Activated CD4-positive, alpha-beta T cell treated with anti-CD3 and anti-CD28 coated beads, Interleukin-2, amount 50 U/mL, for 24 hours (primary cell): ENCODE measurements at regions not wholly inside any gene's neighbourhood (a gene's known extent, or its start where the extent isn't known, plus 50 kb on each side); places are given as distances from the start of the nearest gene placed in this dataset.

ENCODE experiments used
- DNase-seq, 2 donors: peaks; one replicate each; pipeline ENCODE4 v3.0.0-alpha.2; 2020; ENCODE audit warnings: low read depth in 1 of 2, low spot score in 1 of 2

DNA sequence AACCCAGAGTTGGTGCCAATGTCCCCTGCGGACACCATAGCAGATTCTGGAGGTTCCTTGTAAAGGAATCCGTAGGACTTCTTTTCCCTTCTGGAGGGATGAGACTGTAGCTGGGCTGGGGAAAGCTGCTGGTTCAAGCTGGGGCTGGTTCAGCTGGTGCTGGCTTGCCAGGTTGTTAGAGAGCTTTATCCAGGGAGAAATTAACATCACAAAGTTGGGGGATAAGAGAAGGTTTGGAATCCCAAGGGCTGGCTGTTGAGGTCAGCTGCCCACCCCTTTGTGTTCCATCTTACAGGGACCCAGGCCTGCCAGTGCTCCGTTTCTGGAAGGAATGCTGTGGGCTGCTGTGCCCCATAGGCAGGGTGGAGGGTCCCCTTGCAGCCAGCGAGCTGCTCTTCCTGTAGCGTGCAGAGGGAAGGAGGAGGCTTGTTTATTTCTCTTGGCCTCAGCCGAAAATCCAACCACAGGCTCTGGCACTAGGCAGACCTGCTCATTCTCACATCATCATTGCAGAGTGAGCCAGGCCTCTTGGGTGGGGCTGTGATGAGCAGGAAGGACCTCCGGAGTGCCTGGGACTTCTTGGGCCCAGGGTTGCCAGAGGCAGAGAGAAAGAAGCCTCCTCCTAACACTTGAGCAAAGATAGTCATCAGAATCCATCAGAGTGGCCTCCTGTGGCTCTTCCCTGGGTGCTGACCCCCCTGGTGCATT, 251.1 kb downstream of the SEC14L1 start:
- no peak for DNase-seq

DNA sequence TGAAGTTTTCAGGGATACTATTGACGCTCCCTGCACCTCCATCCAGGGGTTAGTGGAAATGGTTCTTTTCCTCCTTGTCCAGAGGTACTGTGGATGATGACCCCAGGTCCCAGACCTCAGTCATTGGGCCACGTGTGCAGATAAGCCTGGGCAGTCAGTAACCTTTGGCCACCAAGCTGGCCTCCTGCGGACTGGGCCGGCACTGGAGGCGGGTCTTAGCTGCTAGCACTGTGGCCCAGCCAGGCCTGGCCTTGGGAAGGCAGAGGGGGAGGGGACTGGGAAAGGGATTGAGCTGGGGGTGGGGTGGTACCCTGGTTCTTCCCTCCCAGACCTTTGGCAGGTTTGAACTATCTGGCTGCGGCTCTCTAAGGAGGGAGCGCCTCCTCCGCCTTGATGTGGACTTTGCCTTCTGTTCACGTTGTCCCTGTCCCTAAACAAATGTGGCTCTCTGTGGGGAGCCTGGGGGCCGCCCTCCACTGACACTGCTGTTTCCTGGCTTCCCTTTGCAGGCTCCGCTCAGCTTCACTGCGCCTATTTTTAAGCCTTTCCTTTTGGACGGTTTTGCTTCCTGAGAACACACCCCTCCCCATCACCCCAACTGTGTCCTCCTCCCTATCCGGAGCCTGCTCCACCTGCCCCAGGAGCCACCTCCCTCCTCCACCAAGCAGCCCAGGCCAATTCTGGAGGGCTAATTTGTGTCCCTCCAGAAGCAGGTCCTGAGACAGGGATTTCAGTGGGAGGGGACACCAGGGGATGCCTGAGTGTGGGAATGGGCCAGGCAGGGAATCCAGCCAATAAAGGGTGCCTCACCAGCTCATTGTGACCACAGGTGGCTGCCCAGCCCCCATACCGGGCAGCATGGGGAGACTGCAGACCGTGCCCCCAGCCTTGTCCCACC, 251.9 kb downstream of the SEC14L1 start:
- no peak for DNase-seq

DNA sequence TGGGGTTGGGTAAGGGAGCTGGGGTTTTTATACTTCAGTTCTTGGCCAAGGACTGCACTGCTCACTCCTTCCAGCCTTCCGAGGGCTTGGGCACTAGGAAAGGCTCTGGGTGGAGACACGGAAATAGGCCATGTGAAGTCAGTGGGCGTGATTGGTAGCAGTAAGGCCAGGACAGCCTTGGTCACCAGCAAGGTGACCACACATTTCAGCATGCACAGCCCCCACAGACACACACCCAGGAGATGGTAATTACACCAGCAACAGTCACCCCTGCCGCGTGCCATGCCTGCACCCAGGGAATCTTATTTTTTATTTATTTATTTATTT, 252.5 kb downstream of the SEC14L1 start:
- DNase-seq = no peak

GRCh38 chr17:77393867-77394539, 253.2 kb downstream of the SEC14L1 start:
- DNase-seq = no peak

DNA sequence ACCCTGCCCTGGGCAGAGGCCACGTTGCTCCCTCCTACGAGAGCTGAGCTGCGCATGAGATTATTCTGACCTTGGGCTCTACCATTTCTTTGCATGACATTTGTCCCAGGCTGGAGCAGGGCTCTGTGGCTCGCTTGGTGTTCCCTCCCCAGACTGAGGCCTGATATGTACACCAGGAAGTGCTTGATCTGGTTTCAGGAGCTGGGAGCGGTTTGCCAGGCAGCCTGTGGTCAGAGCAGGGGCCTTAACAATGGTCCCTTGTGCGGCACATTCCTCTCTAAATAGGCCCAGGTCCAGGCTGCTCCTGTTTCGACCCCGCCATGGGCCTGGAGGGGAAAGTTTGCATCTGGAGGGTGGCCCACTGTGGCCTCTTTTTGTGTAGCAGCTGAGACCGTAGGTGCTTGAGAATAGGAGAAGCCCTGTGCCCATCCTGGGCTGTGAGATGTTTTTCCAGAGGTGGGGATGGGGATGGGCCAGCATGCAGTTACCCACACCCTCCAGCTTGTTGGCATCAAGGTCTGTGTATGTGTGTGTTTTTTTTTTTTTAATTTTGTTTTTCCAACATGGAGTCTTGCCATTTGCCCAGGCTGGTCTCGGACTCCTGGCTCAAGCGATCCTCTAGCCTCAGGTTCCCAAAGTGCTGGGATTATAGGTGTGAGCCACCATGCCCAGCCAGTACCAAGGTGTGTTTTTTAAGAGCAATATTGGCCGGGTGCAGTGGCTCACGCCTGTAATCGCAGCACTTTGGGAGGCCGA, 253.9 kb downstream of the SEC14L1 start:
- DNase-seq = no peak

DNA sequence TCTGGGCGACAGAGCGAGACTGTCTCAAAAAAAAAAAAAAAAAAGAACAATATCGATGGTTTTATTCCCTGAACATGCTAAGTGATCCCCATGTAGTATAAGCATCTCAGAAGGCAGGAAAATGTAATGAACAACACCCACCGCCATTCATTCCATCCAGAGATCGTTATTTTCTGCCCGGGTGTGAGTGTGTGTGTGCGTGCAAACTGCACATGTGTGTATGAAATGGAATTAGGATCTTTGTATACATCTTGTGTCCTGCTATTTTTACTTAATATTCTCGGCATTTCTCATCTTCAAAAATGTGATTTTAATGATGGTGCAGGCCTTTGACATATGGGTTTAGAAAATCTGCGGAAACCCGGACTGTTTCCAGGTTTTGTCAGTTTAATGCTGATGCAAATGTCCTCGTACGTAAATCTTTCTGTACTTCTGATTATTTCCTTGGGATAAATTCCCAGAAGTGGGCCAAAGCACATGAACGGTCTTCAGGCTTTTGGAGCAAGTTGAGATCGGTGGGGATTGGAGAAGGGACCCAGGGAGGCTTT, 254.8 kb downstream of the SEC14L1 start:
- DNase-seq = no peak

GRCh38 chr17:77396610-77397009, 255.8 kb downstream of the SEC14L1 start:
- no peak for DNase-seq

- no peak for DNase-seq
Measured at GRCh38 chr17:77398274-77398673, 257.5 kb downstream of the SEC14L1 start.

DNA sequence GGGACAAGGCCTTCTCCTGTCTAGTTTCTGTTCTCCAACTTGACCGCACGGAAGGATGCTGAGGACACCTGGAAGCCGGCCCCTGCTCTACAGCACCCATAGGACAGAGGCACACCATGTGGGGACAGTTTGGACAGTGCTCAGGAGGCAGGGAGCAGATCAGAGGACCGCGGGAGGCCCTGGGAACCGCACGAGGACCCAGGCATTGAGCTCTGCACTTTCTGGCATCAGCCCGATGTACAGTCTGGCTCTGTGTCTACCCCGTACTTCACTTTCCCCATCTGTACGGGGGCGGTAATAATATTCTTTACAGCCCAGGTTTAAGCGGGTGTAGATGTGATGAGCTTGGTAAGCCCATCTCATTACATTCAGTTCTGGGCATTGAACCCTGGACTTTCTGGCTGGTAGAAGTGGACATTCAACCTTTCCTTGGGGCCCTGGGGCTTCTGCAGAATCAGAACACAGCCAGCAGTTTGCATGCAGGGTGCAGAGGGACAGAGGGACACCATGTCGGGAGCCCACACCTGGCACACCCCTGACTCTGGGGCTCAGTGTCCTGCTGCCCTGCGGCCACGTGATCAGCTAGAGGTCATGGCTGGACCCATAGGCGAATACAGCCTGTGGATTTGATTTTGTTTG, 258.7 kb downstream of the SEC14L1 start:
- no peak for DNase-seq

DNA sequence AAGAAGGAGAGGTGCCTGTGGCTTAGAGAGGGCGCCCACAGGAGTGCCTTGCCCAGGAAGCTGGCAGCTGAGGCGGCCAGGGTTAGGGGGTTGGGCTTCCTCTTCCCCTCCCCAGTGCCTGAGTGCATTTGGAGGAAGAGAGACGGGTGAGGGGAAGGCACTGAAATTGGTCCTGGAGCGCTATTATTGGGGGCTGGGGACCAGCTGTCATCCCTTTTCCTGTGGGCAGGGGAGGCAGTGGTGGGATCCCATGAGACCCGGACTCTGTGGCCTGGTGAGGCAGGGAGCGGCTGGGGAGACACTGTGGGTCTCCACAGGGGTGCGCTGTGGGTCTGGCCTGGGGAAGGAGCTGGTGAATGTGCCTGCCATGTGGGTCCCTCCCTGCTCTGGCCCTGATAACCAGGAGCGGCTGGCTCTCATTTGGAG, 259.7 kb downstream of the SEC14L1 start:
- peak; percentile 70 to 76 for DNase-seq

GRCh38 chr17:77402159-77402731, 261.5 kb downstream of the SEC14L1 start:
- no peak for DNase-seq

- DNase-seq = no peak
Measured at GRCh38 chr17:77403854-77404253, 263.1 kb downstream of the SEC14L1 start.

DNA sequence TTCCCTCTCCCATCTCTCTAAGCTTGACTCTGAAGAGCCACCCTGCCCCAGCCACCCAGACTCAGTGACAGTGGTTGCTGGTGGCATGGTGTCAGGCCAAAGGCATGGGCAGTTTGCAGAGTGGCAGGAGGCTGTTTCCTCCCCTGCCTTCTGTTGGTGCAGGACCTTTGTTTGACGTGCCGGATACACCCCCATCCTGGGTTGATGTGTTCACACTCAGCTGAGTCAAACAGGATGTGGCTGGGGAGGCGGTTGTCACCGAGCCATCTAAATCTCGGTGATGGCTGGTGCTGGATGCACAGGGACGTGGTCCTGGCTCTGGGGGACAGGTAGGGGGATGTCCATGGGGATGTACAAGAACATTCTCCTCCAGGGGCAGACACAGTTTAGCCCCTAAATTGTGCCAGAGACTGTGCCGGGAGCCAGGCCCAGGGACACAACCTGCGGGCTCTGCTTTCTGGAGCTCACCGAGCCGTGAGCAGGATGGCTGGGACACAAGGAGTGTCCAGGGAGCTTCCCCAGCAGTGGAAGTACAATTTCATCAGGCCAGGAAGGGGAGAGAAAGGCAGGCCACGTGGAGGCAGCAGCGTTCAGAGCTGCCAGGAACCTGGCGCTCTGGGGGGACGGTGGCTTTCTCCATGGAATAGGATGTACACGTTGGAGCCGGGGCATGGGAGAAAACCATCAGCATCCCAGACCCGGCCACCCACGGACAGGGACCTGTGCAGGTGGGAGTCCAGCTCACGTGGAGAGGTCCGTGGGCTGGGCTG, 264.2 kb downstream of the SEC14L1 start:
- DNase-seq = peak; percentile 53 to 83

DNA sequence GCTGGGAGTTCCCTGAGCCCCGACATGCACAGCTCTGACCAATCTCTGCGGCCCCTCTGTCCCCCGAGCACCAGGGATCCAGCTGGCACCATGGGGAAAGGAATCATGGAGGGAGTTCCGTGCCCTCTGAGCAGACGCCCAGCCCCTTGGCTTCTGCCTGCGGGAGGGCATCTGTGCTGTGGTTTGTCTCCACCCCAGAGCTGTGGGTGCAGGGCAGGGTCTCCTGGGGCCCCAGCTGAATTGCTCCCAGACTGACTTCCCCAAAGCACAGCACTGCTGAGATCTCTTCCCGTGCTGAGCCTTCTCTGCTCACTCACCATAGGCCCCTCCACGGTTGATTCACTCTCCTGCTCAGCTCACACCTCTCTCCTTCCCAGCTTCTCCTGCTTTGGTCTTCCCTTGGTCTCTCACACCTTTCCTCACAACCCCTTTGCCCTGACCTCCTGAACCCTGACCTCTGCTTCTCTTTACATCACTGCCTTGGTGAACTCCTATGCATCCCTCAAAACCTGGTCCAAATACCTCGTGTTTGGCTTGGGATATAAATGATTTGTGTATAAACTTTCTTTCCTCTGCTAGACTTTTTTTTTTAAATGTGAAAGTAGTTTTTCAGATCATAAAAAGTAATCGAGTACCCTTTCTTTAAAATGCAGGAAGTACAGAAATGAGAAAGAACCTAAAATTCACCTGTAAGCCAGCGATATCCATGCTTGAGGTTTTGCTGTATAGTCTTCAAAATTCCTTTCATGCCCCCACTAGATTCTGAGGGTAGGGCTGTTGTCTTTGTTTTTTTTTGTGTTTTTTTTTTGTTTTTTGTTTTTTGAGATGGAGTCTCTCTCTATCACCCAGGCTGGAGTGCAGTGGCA, 265.3 kb downstream of the SEC14L1 start:
- DNase-seq = no peak

GRCh38 chr17:77407321-77408277, 266.8 kb downstream of the SEC14L1 start:
- no peak for DNase-seq

- DNase-seq = no peak
Measured at GRCh38 chr17:77408284-77408683, 267.5 kb downstream of the SEC14L1 start.
